Glomerular visceral epithelial cell (primary cell): ENCODE measurements at regions not wholly inside any gene's neighbourhood (a gene's known extent, or its start where the extent isn't known, plus 50 kb on each side); places are given as distances from the start of the nearest gene placed in this dataset.

Experiments
- DNase-seq: peaks from one replicate; pipeline ENCODE4 v3.0.0-alpha.2; 2016; ENCODE audit errors: extremely low spot score

DNA sequence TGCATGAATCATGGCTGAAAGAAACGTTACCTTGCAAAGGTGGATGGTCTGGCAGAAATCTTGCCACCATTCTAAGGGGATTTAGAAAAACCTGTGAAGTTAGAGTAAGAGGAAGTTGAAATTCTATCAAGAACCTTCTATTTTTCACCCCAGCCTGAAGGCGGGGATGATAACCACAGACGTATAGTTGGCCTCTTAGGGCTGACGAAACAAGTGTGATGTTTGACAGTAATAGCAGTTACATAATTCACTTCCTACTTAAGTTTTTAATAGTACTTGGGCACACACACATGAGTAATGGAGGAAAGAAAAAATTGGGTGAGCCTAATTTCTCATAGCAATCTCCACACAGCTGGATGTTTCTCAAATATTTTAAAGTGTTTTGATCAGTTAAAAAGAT is 336.6 kb upstream of the SALL3 start:
- no peak for DNase-seq

DNA sequence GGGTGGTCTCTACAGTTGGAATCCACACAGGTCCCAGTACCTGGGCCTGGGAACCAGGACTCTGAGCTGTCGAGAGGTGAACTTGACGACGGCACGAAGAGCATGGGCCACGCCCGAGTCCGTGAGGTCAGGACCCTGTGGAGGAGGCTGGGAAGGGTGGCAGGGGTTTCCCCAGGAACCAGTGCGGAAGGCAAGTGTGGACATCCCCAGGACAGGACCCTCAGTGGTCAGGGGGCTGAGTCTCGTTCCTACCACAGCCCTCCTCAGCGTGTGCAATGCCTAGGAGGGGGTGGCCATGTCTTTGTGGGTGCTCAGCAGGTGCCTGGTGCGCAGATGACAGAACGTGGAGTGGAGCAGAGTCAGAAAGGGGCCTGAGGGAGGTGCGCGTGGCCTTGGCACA is 335.6 kb upstream of the SALL3 start:
- DNase-seq = no peak

DNA sequence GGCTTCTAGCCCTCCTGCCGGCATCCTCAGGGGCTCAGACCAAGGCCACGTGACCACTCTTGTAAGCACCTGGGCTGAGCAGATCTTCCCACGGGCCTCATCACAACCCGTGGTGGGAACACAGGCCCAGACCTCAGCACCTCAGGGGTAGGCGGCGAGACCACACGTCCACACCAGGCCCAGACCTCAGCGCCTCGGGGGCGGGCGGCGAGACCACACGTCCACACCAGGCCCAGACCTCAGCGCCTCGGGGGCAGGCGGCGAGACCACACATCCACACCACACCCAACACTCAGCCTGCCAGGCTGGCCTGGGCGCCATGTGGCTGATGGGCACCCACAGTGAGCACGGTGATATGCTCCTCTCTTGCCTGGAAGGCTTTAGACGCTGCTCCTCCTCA is 334.4 kb upstream of the SALL3 start:
- DNase-seq = no peak

DNA sequence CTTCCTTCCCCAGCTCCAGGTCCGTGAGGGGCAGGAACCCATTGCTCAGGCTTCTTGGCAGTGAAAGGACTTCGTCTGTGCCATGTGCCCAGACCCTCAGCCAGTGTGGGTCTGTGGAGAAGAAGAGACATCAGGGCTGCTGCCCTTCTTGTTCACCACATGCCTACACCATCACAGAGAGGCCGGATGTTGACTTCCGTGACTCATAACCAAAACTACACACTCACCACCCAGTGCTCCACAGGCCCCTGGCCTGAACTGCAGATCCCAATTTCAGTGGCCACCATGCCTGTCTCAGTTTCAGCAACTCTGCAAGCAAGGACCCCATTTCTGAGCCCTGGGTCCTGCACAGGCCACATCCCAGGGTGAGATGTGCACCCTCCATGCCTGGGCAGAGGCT is 332.6 kb upstream of the SALL3 start:
- DNase-seq = no peak

DNA sequence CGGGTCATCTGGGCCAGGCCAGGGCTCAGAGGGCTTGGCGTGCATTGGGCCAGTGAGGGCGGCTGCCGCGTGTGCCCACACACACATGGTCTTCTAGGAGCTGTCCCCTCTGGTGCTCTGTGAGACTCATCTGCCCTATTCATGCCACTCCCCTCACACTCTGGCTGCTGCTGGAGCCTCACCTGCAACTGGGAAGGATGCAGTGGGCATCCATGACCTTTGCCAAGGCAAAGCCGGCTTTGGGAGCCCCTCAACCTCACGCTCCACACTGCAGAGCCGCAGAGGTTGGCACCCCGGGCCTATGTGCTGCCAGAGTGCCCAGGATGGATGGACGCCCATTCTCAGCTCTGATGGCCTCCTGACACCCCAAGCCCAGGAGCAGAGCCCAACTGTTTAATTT is 330.2 kb upstream of the SALL3 start:
- no peak for DNase-seq

DNA sequence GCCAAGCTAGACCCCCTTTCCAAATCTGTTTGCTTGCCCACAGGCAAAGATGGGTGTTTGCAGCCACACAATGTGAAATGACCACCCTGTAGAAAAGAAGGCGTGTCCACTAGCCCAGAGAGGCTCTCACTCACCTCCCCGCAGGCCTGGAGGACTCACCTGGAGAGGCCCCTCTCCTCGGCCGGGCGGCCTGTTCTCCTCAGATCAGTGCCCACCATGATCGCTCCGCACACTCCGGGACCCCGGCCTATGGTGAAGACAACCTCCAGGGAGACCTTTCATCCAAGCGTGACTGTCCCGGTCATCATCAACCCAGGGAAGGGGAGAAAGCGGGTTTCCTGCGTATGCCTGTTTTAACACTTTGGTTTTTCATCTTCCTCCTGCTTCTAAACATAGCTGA is 328.7 kb upstream of the SALL3 start:
- no peak for DNase-seq

DNA sequence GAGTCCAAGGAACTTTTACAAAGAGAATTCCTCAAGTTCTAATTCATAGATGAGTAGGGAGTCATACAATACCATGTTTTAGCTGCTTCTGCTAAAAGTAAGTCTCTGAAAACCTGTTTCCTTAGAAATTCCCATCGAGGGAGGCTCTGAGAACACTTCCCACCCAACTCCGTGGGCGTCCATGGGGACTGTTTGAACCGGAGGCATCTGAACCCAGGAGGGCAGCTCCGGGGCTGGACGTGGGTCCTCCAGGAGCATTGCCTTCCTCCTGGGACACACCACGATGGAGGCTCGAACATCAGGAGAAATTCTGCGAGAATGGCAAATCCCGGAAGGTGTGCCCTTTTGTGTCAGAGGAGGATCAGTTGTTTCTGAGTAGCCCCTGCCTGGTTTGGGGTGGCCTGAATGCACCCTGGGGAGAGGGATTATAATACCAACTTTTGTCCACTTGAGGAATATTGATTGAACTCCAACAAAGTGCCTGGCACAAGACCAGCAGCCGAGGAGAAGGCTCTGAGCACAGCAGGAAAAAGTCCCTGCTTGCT is 327.5 kb upstream of the SALL3 start:
- no peak for DNase-seq

DNA sequence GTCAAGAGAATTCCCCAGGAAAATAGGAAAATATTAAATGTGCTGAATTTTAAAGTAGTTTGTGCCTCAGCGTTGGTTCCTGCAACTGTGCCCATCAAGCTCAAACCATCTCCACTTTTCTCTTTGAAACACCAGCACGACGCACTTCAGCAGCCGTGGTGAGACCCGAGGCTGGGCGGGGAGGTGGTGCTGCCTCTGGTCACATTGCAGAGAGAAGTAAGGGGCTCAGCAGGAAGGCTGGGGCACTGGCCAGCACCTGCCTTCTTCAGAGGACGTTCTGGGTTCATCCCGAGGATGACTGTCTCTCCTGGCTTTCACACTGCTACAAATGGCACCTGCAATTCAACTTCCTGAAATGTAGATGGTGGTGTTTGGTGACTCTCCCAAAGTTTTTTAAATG is 323.7 kb upstream of the SALL3 start:
- DNase-seq = no peak

DNA sequence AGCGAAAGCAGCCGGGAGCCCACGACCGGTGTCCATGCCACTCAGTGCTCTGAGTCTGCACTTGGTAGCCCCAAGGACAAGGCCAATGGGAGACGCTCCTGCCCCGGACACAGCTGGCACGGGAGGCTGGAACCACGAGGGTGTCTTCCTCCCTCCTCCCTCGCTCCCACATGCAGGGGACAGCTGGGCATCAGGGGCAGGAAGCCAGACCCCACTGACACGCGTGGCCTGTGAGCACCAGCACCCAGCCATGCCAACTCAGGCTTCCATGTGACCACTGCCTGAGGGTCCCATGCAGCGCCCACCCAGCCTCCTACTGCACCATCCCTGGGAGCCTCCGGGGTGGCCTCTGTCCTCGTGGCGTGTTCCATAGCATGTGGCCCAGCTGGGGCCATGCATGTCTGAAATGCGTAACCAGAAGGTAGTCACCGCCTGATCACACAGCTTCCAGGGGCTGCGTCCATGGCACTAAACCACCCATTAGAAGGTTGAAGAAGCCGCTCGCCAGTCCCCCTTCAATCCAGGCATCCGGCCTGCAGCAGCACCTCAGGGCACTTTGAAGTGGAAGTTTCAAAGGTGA is 323.2 kb upstream of the SALL3 start:
- no peak for DNase-seq

DNA sequence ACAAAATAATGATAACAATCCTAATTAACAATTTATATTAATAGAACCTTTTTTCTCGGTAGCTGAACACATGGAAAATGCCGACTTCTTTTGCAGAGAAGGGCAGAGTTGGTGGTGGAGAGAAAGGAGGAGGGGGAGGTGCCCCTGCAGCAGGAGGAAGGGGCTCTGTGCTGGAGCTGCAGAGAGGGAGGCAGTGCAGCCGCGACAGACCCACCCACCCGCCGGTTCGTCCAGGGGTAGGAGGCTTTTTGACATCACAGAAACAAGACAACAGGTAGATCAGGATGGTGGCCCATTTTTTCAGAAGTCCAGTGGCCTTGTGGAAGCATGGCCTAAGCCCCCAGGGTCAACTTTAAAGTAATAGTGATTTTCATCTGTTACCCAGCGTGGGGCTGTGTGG is 321.1 kb upstream of the SALL3 start:
- no peak for DNase-seq

DNA sequence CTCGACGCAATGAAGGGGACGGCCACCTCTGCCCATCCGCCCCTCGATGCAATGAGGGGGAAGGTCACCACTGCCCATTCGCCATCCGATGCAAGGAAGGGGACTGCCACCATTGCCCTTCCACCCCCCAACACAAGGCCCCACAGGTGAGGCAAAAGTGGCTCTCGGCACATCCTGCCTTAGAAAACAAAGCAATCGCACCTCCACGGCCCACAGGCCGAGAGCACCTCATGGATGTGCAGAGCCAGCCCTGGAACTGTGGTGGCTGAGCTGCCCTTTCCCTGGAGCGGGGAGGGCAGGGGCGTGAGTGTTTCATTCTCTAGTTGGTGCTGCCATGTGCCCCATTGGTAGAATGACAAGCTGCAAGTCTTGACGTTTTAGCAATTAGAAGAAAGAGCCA is 320.6 kb upstream of the SALL3 start:
- no peak for DNase-seq

DNA sequence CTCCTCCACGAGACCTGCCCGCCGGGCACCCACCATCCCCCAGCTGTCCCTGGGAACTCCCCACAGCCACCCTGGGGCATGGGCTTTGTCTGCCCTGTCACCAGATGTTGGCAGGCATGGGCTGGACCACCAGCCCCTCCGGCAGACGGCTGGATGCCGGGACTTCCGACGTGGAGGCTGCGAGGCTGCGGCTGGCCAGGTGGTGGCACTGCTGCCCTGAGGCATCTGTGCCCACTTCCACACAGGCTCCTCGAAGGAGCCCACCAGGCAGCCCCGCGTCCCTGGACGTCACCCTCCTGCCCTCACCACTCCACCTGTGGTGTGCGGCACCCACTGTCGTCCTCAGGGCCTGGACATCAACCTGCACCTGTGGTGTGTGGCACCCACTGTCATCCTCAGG is 319.9 kb upstream of the SALL3 start:
- DNase-seq = no peak

DNA sequence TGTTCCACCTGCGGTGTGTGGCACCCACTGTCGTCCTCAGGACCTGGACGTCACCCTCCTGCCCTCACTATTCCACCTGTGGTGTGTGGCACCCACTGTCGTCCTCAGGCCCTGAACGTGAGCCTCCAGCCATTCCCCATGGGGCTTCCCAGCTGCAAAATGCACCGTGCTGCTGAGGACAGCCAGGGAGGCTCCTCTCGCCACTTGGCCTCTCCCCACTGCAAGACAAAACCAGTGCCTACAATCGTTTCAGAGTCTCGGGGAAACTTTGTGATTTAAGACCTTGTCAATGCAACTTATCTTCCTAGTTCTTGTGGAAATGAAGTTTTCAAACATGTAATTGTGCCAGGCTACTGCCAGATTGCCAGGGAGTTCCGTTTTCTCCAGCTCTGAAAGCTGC is 319.3 kb upstream of the SALL3 start:
- no peak for DNase-seq

DNA sequence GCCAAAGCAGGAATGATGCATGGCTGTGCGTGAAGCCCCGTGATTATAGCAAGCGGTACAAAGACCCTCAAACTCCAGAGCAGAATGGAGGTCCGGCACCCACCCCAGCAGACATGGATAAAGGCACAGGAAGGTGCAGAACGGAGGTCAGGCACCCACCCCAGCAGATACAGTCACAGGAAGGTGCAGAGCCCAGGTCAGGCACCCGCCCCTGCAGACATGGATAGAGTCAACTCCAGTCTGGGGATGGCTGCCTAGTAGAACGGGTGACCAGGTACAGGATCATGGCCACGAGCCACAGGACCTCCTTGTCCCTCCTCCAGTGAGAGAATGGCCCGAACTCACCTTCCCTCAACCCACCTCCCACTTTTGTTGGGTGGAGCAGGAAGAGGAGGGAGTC is 318.3 kb upstream of the SALL3 start:
- no peak for DNase-seq

DNA sequence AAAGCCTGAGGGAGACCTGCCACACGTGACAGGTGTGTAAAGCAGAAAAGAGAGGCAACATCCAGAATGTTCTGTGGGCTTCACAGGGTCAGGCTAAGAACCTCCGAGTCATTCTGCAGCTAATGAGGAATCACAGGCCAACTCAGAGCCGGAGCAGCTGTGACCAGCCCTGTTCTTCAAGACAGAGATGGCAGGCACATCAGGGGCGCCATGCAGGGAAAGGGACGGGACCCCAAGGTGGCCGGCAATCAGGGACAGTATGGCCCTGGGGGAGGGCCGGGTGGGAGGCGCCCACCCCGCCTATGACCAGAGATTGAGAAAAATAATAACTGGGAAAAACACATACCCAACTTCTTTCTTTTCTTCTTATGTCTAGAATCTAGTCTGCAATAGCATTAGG is 316.7 kb upstream of the SALL3 start:
- DNase-seq = no peak

DNA sequence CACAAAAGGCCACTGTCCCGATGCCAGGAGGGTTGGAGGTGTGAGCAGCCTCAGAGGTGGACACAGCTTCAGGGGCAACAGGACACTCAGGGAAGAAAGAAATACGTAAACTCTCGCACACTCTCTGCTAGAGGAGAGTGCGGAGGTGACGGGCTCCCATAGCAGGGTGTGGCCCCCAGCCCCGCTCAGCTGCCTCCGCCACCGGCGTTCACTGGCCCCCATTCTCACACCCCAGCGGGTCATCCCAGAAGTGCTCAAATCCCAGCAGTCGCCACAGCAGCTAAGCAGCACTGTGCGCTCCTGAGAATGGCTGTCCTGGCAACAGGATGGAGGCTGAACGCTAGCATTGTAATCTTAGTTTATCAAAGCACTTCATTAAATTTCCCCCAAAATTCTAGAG is 315.6 kb upstream of the SALL3 start:
- no peak for DNase-seq

DNA sequence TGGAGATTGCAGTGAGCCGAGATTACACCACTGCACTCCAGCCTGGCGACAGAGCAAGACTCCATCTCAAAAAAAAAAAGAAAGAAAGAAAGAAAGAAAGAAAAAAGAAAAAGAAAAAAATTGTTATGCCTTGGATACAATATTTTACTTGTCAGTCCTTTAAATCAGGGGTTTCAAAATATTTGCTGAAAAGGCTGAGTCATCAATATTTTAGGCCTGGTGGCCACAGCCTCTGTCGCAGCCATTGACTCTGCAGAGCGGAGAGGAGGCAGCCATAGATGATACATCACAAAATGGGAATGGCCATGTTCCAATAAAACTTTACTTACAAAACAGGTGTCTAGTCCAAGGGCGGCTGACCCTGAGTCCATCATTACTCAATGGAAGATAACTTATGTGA is 314.8 kb upstream of the SALL3 start:
- no peak for DNase-seq

DNA sequence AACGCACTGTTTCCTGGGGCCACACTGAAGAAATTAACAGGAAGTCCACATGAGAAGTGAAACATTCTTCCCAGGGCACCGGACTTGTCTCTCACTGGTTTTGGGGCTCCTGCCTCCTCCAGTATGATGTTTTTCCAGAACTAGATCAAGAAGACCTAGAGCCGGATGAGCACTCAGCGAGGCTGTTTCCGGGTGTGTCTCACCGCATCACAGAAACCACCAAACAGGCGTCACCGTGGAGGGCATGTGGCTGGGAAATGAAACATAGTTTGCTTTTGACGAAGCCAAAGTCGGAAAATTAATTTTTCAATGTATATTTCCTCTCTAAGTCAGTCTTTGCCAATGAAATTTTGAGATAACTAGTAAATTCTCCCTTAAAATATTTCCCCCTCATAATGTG is 314.0 kb upstream of the SALL3 start:
- DNase-seq = no peak

DNA sequence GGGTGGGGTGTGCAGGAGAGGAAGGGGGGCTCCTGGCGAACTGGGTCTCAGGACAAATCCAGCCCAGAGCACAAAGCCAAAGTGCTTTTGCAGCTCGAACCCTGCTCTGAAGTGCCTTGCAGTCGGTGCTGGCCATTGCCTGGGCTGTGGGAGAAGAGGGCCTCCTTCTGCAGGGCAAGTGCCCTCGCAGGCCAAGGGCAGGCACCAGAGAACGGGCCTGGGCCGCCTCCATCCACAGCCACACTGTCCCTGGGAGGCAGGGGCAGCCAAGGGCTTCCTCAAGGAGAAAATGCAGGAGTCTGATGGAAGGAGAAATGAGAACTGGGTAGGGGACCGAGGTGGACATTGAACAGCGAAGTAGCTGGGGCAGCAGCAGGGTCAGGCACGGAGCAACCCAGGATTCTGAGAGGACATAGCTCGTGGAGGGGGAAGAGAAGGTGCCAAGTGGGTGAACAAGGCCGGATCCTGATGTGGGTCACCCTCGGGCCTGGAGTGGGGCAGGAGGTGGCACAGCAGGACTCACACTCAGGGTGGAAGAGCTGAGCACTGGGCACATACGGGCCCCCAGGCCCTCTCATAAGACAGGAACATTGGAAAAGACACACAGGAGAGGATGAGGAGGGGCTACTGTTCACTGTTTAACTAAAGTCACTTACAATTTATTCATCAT is 312.8 kb upstream of the SALL3 start:
- no peak for DNase-seq

DNA sequence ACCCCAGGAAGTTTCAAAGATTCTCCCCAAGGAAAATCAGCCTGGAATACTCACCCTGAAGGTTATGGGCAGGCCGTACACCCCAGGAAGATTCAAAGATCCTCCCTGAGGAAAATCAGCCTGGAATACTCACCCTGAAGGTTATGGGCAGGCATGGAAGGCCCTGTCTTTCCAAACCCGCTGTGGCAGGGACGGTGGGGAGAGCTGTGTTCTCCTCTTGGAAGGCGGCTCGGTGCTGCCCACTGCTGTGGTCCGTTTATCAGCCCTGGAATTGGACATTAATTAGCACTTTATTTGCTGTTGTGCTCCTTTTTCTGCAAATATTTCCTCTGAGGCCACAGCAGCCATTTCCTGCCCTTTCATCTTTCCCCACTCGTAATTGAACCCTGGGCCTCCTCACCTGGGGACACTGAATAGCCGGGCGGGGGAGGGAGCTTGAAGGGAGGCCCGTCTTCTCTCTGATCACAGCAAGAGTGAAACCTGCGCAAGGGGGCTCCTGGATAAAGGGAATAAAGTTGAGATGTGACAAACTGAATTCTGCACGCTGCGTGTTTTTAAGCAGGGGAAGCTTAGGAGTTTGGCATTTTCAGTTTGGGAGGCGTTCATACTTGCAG is 308.7 kb upstream of the SALL3 start:
- no peak for DNase-seq

DNA sequence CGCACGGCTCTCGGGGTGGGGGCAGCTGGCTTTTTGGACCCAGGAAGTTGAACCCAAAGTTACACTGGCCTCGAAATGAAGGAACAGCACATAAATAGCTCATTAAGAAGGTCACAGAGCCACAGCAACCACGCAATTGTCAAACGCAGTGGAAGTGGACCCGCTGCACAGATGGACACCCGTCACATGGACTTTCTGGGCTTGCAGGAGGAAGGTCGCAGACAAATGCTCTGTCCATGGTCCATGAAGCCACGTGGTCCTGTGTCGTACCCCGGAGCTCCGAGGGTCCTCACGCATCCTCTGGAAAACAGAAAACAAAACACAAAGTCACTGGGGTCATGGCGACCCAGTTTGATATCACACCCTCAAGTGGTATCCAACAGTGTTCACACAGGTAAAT is 308.1 kb upstream of the SALL3 start:
- DNase-seq = no peak

DNA sequence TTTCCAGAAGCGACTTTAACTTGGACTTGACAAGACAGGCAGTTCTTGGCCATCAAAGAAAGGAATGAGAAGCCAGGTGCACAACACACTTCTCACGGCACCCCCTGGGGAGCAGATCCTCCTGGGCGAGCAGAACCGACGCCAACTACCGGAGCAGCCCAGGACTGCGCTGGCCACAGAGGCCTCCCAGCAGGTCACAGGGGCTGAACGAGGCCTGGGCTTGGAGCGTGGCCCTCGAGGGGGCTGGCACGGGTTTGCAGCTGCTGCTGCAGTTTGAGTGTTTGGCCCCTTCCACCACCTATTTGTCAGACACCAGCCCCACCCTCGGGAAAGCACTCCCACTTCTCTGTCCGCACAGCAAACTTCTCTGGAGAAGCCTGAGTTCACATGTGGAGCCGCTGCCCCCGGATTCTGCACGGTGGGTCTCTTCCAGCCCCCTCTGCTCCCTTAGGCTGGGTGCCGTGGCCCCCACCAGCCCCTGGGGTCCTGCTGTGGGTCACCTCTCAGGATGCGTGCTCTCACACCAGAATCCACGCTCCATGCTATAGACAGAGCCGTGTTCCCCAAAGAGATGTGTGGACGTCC is 306.7 kb upstream of the SALL3 start:
- no peak for DNase-seq
